GM19035 (cell line): ENCODE measurements at regions not wholly inside any gene's neighbourhood (a gene's known extent, or its start where the extent isn't known, plus 50 kb on each side); places are given as distances from the start of the nearest gene placed in this dataset.
"Not testable (repeated sequence)": the region's sequence is repeated elsewhere in the genome, so short reads cannot be mapped to it uniquely, and the experiment has no call there.

ENCODE experiments used
- ATAC-seq: cut with Tn5 transposase; IDR thresholded peaks from one replicate; pipeline ENCODE4 v1.9.1; 2021; ENCODE audit not compliant: unreplicated experiment

DNA sequence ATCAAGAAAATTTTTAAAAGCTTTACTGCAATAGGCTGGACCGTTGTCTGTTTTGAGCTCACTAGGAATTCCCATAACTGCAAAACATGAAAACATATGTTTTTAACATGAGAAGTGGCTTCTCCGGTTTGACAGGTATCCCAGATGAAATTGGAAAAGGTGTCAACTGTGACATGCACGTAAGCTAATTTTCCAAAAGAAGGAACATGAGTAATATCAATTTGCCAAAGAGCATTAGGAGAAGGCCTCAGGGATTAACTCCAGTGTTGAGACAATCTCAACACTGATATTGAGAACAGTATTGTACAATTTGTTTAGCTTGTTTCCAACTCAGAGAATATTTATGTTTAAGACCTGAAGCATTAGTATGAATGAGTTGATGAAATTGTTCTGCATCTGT is 215.5 kb upstream of the KCNN2 start:
- no peak for ATAC-seq

DNA sequence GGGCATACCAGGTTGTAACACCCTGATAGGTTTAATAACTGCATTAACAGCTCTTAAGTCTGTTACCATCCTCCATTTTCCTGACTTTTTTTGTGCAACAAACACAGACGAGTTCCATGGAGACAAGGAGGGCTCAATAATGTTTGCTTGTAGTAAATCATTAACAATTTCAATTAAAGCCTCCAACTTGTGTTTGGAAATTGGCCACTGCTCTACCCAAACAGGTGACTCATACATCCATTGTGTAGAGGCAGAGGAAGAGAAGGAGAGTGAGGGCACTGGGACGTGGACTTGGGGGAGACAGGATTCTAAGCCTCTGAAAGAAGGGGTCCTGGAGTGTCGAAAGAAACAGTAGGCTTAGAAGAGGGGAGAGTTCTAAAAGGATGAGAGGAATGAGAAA is 213.6 kb upstream of the KCNN2 start:
- ATAC-seq, result no peak

GRCh38 chr5:114148728-114149127 is 213.1 kb upstream of the KCNN2 start:
- ATAC-seq, result not testable (repeated sequence)

GRCh38 chr5:114152656-114153360 is 209.1 kb upstream of the KCNN2 start:
- no peak for ATAC-seq

GRCh38 chr5:114153392-114153791 is 208.5 kb upstream of the KCNN2 start:
- ATAC-seq, result no peak

DNA sequence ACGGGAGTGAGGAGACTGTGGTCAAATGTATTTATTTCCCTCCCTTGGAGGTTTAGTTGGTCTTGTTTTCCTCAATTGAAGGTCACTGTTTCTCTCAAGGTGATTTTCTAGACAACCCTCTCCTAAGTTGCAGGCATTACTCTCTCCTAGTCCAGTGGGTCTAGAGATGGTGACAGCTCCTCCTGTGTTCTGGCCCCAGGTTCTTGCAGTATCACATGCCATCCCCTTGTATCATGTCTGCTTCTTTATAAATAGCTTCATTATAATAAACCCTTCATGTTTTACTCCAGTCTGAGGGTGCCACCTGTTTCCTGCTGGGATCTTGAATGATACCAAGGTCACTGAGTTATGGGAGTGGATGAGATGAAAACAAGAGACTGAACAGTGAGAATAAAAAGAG is 208.0 kb upstream of the KCNN2 start:
- ATAC-seq, result no peak

GRCh38 chr5:114166081-114166480 is 195.8 kb upstream of the KCNN2 start:
- no peak for ATAC-seq

GRCh38 chr5:114174131-114174530 is 187.7 kb upstream of the KCNN2 start:
- ATAC-seq, result no peak

DNA sequence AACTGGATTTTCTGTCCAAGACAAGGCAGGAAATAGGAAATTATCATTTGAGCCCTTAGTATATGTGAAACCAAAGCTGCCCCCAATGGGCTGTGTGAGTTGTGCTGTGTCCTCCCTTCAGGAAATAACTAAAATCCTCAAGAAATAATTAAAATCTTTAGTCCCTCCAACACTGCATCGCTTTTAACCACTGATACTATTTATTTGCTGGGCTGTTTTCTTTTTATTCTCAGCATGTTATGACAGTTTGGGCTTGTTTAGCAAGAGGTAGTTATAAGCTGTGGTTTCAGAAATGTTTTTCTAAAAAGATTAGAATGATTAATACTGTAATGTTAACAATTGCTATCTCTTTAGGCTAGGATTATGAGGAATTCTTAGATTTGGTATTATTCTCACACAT is 187.0 kb upstream of the KCNN2 start:
- no peak for ATAC-seq

DNA sequence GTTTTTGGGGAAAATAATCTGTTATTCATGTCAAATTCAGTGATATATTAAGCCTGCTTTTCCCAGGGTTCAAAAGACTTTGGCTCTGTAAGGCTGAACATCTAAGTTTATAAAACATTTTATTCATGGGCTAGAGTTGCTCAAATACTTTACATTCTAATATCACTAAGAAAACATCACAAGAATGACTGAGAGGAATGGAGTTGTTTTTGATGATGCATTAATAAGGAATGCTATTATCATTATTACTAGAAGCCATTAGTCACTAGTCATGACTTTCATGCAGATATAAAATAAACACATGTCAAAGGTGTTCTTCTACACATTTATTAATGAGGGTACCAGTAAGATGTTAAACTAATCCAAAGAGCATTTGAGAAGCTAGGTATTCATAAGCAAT is 185.5 kb upstream of the KCNN2 start:
- no peak for ATAC-seq

DNA sequence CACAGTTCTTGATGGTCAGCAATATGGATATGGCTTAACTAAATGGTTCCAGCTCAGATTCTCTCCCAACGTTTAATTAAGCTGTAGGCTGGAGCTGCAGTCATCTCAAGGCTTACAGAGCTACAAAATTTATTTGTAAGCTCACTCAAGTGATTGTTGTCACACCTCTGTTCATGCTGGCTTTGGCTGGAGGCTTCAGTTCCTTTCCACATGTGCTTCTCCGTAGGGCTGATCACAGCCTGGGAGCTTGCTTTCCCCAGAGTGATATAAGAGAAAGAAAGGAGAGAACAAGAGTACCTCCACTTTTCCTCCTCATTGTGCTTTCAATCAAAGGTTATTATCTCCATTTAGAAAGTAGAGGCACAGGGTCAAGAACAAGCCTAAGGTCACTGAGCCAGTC is 182.7 kb upstream of the KCNN2 start:
- ATAC-seq, result no peak

- ATAC-seq, result no peak
Measured at GRCh38 chr5:114184006-114184405, 177.9 kb upstream of the KCNN2 start.

DNA sequence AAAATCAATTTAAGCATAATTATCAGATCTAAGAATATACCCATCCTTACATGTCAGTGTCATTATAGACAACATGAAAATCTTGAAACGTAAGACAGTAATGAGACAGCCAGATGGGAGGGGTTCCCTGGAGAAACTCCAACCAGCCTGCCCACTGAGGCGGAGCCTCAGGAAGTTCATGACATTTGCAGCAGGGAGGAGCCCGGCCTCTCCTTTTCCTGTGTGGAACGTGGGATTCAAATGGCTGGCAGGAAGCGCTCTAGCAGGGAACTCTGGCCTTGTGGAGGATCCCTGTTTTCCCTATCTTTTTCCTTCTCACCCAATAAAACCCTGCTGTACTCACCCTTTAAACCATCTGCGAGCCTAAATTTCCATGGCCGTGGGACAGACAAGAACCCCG is 176.6 kb upstream of the KCNN2 start:
- ATAC-seq, result no peak

DNA sequence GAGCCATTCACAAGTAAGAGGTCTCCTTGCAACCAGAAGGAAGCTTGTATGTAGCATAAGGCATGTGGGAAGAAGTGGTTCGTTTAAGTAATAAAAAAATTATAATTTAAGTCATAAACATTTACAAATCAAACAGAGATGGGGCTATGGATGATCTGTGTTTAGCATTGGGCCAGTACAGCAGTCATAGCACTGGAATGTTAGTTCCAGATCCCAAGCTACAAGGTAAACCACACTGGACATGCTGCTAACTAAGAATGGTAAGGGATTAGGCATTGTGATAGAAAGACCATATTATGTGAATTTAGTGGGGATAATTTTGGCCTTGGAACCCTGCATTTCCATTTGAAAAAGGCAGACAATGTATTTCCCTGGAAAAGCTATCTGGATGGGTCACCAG is 170.4 kb upstream of the KCNN2 start:
- ATAC-seq, result no peak

DNA sequence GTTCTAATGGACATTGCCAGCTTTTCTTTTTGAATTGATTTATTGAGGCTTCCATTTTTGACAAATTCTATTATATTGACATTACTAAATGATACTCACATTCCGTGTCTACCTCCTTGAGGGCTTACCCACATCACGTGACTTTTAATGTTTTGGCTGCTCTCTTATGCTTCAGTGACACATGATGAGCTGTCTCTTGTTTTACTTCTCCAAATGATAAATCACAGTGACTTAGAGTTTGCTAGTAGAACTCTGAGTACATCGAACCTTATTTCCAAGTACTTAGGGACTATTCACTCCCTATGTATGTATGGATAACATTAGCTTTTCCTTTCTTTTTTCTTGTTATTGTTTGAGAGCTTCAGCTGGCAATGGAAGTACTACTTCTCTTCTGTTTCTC is 169.8 kb upstream of the KCNN2 start:
- no peak for ATAC-seq

GRCh38 chr5:114201332-114201731 is 160.5 kb upstream of the KCNN2 start:
- ATAC-seq, result no peak

DNA sequence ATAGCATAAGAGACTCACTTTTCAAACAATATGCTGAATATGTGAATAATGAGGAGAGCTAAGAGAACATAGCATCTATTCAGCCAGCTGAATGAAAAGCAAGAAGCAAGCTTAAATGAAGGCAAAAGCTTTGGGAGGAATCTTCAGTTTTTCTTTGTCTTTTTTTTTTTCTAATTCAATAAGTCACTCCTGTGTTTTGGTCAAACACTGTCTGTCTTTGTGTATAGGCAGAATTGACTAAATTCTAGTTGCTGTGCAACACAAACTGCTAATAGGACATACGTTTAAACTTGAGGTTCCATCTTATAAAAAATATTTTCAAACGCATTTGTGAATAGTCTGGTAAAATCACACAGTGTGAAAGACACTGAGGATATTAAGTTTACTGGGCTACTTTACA is 156.9 kb upstream of the KCNN2 start:
- ATAC-seq, result no peak

GRCh38 chr5:114206640-114207039 is 155.2 kb upstream of the KCNN2 start:
- ATAC-seq, result no peak

DNA sequence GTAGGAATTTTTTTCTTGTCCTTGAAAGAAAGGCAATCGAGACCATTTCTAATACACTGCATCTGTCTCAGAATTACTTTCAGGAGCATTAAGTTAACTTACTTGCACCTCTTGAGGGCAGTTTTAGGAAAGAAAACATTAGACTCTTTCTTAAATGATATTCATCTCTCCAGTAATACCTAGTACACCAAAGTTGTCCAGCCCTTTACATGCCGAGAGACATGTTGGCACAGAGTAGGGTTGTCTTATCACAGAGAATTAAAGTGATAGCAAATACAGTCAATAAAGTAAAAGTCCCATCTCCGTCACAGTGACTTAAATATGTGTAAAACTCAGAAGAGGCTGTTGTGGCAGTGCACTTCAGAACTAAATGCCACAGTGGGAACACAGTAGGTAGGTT is 154.3 kb upstream of the KCNN2 start:
- ATAC-seq, result no peak

- no peak for ATAC-seq
Measured at GRCh38 chr5:114208120-114208519, 153.8 kb upstream of the KCNN2 start.

DNA sequence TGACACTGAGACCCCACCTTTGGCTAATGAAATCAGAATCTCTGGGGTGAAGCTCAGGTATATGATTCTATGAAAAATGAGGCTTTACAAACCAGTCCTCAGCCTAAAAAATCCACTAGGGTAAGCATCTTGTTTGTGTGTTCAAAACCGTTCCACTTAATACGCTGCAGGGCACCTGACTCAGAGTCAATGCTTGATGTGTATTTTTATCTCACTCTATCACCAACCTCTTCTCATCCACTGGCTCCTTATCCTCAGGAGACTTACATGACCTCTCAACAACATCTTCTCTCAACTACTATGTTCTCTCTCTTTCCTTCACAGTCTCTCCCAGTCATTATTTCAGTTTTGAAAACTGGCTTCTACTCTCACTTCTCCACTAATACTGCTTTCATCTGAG is 153.3 kb upstream of the KCNN2 start:
- ATAC-seq, result no peak

GRCh38 chr5:114210662-114211061 is 151.2 kb upstream of the KCNN2 start:
- no peak for ATAC-seq

DNA sequence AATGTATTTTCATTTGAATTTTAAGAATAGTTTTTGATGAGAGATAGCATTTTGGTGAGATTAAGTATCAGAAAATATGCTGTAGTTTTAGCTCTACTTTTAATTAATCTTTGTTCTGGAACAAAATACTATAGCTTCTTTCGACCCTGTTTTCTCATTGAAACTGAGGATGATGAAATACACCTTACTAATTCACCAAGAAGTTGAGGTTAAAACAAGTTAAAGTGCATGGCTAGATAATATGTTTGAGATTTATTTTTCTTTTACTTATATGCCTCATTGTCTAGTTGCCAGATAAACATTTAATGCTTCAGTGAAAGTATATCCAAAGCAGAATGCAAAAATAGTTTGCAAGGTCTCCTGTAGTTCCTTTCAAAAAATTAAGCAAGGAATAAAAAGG is 140.1 kb upstream of the KCNN2 start:
- ATAC-seq, result no peak

GRCh38 chr5:114223866-114224265 is 138.0 kb upstream of the KCNN2 start:
- no peak for ATAC-seq
